Stomach (tissue), 8 donors: ENCODE measurements at regions not wholly inside any gene's neighbourhood (a gene's known extent, or its start where the extent isn't known, plus 50 kb on each side); places are given as distances from the start of the nearest gene placed in this dataset.
"Not testable (repeated sequence)": the region's sequence is repeated elsewhere in the genome, so short reads cannot be mapped to it uniquely, and the experiment has no call there.

Experiments used
- DNase-seq, 2 donors: peaks; one replicate each; pipeline versions ENCODE4 v3.0.0 to v3.0.0-alpha.2; 2013 to 2019
- H3K27ac ChIP-seq, 5 donors: fragments of 200-600 bp in 4 of 5; sonication (generic) in 4 of 5; one replicate each; pipeline ENCODE4 v1.5.1; 2013 to 2019; ENCODE audit warnings: mild to moderate bottlenecking in 1 of 5, moderate library complexity in 1 of 5
- H3K27me3 ChIP-seq, 3 donors: fragments of 200-600 bp; sonication (generic); one replicate each; pipeline ENCODE4 v1.5.1; 2017 to 2019; ENCODE audit warnings: mixed run types in 1 of 3
- H3K36me3 ChIP-seq, 4 donors: fragments of 200-600 bp; sonication (generic); 1 replicate in 3 of 4; 2 replicates in 1 of 4; pipeline ENCODE4 v1.5.1; 2016 to 2019
- H3K4me1 ChIP-seq, 4 donors: fragments of 200-600 bp; sonication (generic); one replicate each; pipeline ENCODE4 v1.5.1; 2016 to 2019
- H3K4me3 ChIP-seq, 4 donors: fragments of 200-600 bp; sonication (generic) in 3 of 4; one replicate each; pipeline ENCODE4 v1.5.1; 2016 to 2019; ENCODE audit warnings: mild to moderate bottlenecking in 1 of 4
- H3K9me3 ChIP-seq, 4 donors: fragments of 200-600 bp; sonication (generic); one replicate each; pipeline ENCODE4 v1.5.1; 2016 to 2019
- EP300 ChIP-seq: sonication (generic); formaldehyde crosslinking; IDR thresholded peaks from one replicate; pipeline ENCODE4 v1.6.1; 2017; ENCODE audit warnings: antibody characterized with exemption
- POLR2A ChIP-seq, 4 donors: fragments of 450-650 bp; IDR thresholded peaks; one replicate each; pipeline ENCODE4 v1.6.1; 2016; ENCODE audit warnings: antibody characterized with exemption in 4 of 4, control low read depth in 2 of 4, mild to moderate bottlenecking in 1 of 4, moderate library complexity in 1 of 4
- POLR2AphosphoS5 ChIP-seq, 3 donors: sonication (generic); formaldehyde crosslinking; IDR thresholded peaks; one replicate each; pipeline ENCODE4 v1.6.1; 2016; ENCODE audit warnings: antibody characterized with exemption in 3 of 3
- WGBS, 5 donors: extraction: QIAGEN DNeasy Blood & Tissue Kit in 3 of 5; methylation state at CpG; one replicate each; pipeline versions ENCODE4 v1.1.5 to v1.1.7; 2013 to 2018; 5-methylcytosine and 5-hydroxymethylcytosine counted together
- intact Hi-C: fragments of 100-400 bp; cut with DNase I; formaldehyde crosslinking; loops from one replicate; pipeline ENCODE4 v1.15.1; 2023; ENCODE audit warnings: low total_unique reads
- TF ChIP-seq, protein P1 (sequence below), 7 experiments: fragments of 450-650 bp in 4 of 7; fragments of 200-600 bp in 3 of 7; sonication (generic) in 3 of 7; IDR thresholded peaks; one replicate each; pipeline ENCODE4 v1.5.1; 2016 to 2019; ENCODE audit warnings: antibody characterized with exemption in 7 of 7, control low read depth in 2 of 7, mild to moderate bottlenecking in 1 of 7
- donor health status: healthy with polysubstance abuse.
- donor health status: Bipolar disorder and iron deficiency.
- donor health status: healthy.

DNA sequence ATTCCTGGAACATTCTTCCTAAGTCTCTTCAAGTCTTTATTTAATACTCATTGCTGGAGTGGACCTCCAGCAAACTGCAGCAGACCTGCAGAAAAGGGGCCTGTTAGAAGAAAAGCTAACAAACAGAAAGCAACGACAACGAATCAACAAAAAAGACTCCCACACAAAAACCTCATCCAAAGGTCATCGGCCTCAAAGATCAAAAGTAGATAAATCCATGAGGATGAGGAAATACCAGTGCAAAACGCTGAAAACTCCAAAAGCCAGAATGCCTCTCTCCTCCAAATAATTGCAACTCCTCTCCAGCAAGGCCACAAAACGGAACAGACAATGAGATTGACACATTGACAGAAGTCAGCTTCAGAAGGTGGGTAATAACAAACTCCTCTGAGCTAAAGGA is 472.2 kb downstream of the C12orf50 start:
- no peak for DNase-seq
- Histone ChIP-seq H3K4me3 (no peak overlapping the region), H3K27me3 (no peaks in the 10 kb centered on the region), H3K36me3 (no peaks in the 10 kb centered on the region), H3K9me3 (no peaks in the 10 kb centered on the region), H3K27ac (no peak overlapping the region), H3K4me1 (no peaks in the 10 kb centered on the region)
- 50 to 73% (median 54%) methylated on average over 5 of the region's 5 CpGs for WGBS, 5 donors
- TF ChIP-seq POLR2A (IDR thresholded peaks at IDR 0.05) (no peak), POLR2AphosphoS5 (IDR thresholded peaks at IDR 0.05) (no peak)
- TF ChIP-seq, protein P1, sequence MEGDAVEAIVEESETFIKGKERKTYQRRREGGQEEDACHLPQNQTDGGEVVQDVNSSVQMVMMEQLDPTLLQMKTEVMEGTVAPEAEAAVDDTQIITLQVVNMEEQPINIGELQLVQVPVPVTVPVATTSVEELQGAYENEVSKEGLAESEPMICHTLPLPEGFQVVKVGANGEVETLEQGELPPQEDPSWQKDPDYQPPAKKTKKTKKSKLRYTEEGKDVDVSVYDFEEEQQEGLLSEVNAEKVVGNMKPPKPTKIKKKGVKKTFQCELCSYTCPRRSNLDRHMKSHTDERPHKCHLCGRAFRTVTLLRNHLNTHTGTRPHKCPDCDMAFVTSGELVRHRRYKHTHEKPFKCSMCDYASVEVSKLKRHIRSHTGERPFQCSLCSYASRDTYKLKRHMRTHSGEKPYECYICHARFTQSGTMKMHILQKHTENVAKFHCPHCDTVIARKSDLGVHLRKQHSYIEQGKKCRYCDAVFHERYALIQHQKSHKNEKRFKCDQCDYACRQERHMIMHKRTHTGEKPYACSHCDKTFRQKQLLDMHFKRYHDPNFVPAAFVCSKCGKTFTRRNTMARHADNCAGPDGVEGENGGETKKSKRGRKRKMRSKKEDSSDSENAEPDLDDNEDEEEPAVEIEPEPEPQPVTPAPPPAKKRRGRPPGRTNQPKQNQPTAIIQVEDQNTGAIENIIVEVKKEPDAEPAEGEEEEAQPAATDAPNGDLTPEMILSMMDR (IDR thresholded peaks at IDR 0.05), result no peak
- intact Hi-C loops, result no loop called here

DNA sequence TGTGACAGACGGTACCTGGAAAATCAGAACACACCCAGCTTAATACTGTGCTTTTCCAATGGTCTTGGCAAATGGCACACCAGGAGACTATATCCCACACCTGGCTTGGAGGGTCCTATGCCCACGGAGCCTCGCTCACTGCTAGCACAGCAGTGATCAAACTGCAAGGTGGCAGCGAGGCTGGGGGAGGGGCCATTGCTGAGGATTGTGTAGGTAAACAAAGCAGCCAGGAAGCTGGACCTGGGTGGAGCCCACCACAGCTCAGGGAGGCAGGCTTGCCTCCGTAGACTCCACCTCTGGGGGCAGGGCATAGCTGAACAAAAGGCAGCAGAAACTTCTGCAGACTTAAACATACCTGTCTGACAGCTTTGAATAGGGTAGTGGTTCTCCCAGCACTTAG is 498.0 kb downstream of the C12orf50 start:
- H3K27me3 ChIP-seq, H3K4me1 ChIP-seq, intact Hi-C loops, H3K4me3 ChIP-seq, H3K36me3 ChIP-seq, H3K27ac ChIP-seq, H3K9me3 ChIP-seq: not testable (repeated sequence)
- peak in 1 of 2 donors; percentile 42 for DNase-seq
- WGBS, 5 donors, result 49 to 66% (median 53%) methylated on average over 5 of the region's 5 CpGs

DNA sequence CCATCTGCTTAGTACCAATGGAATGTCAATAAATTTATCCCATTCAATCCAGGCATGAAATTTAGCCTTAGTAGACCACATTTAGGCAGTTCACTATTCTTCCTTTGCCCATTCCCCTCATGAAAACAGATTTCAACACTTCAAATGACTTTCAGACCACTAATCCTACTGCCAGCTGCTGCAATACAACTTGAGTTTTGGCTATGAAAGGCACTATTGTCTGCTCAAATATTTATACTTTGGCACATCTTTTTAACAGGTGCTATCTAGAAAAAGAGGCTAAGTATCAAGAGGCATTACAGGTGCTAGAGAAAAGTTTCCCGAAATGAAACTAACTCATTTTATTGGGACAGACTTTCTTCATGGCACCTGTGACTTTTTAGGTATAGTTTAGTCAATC is 499.8 kb downstream of the C12orf50 start:
- no peaks in the 10 kb centered on the region for H3K36me3 ChIP-seq
- WGBS, 5 donors, result 84 to 97% (median 91%) methylated on average over 1 of the region's 1 CpG
- H3K9me3 ChIP-seq, result peaks cover 0 to 6% (median 0%) of the 10 kb centered on the region in 4 donors
- H3K4me3 ChIP-seq, result no peak overlapping the region
- H3K27me3 ChIP-seq, result no peaks in the 10 kb centered on the region
- TF ChIP-seq POLR2AphosphoS5 (IDR thresholded peaks at IDR 0.05) (no peak), EP300 (no peak), POLR2A (IDR thresholded peaks at IDR 0.05) (no peak)
- TF ChIP-seq, protein P1 (IDR thresholded peaks at IDR 0.05), result no peak
- intact Hi-C loops, result no loop called here
- DNase-seq, result no peak
- no peaks in the 10 kb centered on the region for H3K4me1 ChIP-seq
- H3K27ac ChIP-seq, result no peak overlapping the region

DNA sequence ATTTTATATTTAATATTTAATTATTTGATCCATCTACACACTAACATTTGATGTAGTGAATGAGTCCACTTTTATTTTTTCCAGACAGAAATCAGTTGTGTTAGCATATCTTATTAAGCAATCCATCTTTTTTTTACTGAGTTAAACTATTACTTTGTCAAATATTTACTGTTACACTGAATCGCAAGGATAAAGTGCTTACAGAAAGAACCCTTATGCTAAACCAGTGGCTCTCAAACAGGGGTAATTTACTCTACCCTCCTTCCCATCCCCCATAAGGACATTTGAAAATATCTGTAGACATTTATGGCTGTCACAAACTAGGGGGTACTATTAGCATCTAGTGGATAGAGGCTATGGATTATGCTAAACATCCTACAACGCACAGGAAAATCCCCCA is 508.2 kb downstream of the C12orf50 start:
- no peaks in the 10 kb centered on the region for H3K4me1 ChIP-seq
- DNase-seq, result no peak
- H3K36me3 ChIP-seq, result no peaks in the 10 kb centered on the region
- no peaks in the 10 kb centered on the region for H3K27me3 ChIP-seq
- H3K27ac ChIP-seq, result no peak overlapping the region
- H3K9me3 ChIP-seq, result no peaks in the 10 kb centered on the region
- no peak overlapping the region for H3K4me3 ChIP-seq
- intact Hi-C loops, result no loop called here
- 26 to 51% (median 41%) methylated on average over 2 of the region's 2 CpGs for WGBS, 5 donors
- TF ChIP-seq, protein P1 (IDR thresholded peaks at IDR 0.05), result no peak
- TF ChIP-seq EP300, result no peak
- TF ChIP-seq POLR2A (IDR thresholded peaks at IDR 0.05), result no peak
- TF ChIP-seq POLR2AphosphoS5 (IDR thresholded peaks at IDR 0.05), result no peak

DNA sequence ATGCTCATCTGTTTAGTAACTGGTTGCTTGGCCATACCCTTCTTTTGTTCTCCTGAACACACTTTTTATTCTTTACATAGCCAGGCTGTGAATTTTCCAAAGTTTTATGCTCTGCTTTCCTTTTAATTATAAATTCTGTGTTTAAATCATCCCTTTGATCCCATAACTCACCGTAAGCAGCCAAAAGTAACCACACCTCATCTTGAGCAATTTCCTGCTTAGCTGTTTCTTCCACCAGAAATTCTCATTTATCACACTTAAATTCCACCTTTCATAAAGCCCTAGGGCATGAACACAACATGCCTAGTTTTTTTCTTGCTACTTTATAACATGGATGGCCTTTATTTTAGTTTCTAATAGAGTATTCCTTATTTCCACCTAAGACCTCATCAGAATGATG is 510.7 kb downstream of the C12orf50 start:
- TF ChIP-seq, protein P1 (IDR thresholded peaks at IDR 0.05), result no peak
- TF ChIP-seq EP300 (no peak), POLR2A (IDR thresholded peaks at IDR 0.05) (no peak), POLR2AphosphoS5 (IDR thresholded peaks at IDR 0.05) (no peak)
- no peak overlapping the region for H3K27ac ChIP-seq
- no peaks in the 10 kb centered on the region for H3K36me3 ChIP-seq
- H3K9me3 ChIP-seq, result no peaks in the 10 kb centered on the region
- no peaks in the 10 kb centered on the region for H3K27me3 ChIP-seq
- intact Hi-C loops, result no loop called here
- no peak for DNase-seq
- no peak overlapping the region for H3K4me3 ChIP-seq
- whole genome bisulfite sequencing, 5 donors, result 66 to 83% (median 75%) methylated on average over 1 of the region's 1 CpG
- no peaks in the 10 kb centered on the region for H3K4me1 ChIP-seq
